ENCODE measurements at regions not wholly inside any gene's neighbourhood (a gene's known extent, or its start where the extent isn't known, plus 50 kb on each side); places are given as distances from the start of the nearest gene placed in this dataset.

GRCh38 chr2:34199971-34200370 lies 600.9 kb upstream of the FAM98A start:
- no peak for TF ChIP-seq CTCF (conservative IDR thresholded peaks at IDR 0.05; ENCODE audit: low read depth, low read length)
- TF ChIP-seq EZH2 (IDR thresholded peaks at IDR 0.05; ENCODE audit: low read length, unreplicated experiment), result no peak
- no peak for TF ChIP-seq EZH2phosphoT487 (IDR thresholded peaks at IDR 0.05; ENCODE audit: borderline replicate concordance, low read length)
